ENCODE measurements at regions not wholly inside any gene's neighbourhood (a gene's known extent, or its start where the extent isn't known, plus 50 kb on each side); places are given as distances from the start of the nearest gene placed in this dataset.

DNA sequence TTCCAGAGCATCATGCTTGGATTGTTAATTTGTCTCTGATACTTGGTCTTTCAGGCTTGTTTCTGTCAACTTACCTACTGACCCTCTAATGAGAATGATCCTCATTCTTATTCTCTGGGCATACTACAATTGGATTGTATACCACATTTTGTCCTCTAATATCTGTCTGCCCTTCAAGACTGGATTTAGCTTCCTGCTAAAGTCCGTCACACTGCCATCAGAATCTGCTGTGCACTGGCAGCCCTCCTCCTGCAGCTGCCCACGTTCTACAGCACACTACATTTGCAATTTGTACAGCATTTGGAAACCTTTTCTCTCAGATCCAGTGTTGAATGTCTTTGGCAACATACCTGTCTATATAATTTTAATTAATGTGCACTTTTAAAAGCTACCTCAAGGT lies 183.1 kb downstream of the ZNF330 start:
- ATAC-seq: no peak
- Histone ChIP-seq H3K4me1 (no peaks in the 10 kb centered on the region), H3K27ac (no peak overlapping the region), H3K9me3 (no peaks in the 10 kb centered on the region), H3K4me3 (no peak overlapping the region), H3K4me2 (no peak overlapping the region)
- FAIRE-seq: no peak
- ChIA-PET CTCF (interaction anchor here (1.6 kb wide), 1 partner anchor 13 kb away, joined by 3 read pairs; no protein-coding TSS in a partner anchor), POLR2A (no interaction called here)
- no peak for TF ChIP-seq ESRRA (IDR thresholded peaks at IDR 0.05; ENCODE audit: borderline replicate concordance, low read length)
- no peak for TF ChIP-seq MYC (IDR thresholded peaks at IDR 0.05; ENCODE audit: borderline replicate concordance, low read length)
- no peak for TF ChIP-seq HDAC2 (IDR thresholded peaks at IDR 0.05)
- no peak for TF ChIP-seq CHD4 (IDR thresholded peaks at IDR 0.05; ENCODE audit: borderline replicate concordance)
- no peak for TF ChIP-seq GATA3 (IDR thresholded peaks at IDR 0.05; ENCODE audit: borderline replicate concordance)
- TF ChIP-seq, protein P1, sequence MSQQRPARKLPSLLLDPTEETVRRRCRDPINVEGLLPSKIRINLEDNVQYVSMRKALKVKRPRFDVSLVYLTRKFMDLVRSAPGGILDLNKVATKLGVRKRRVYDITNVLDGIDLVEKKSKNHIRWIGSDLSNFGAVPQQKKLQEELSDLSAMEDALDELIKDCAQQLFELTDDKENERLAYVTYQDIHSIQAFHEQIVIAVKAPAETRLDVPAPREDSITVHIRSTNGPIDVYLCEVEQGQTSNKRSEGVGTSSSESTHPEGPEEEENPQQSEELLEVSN (IDR thresholded peaks at IDR 0.05; ENCODE audit: borderline replicate concordance, low read depth): no peak
- no peak for TF ChIP-seq HOXB13 (CRISPR knock-in tag; IDR thresholded peaks at IDR 0.05; ENCODE audit: low read depth)
- no peak for TF ChIP-seq JUN (IDR thresholded peaks at IDR 0.05)
- TF ChIP-seq, protein P2, sequence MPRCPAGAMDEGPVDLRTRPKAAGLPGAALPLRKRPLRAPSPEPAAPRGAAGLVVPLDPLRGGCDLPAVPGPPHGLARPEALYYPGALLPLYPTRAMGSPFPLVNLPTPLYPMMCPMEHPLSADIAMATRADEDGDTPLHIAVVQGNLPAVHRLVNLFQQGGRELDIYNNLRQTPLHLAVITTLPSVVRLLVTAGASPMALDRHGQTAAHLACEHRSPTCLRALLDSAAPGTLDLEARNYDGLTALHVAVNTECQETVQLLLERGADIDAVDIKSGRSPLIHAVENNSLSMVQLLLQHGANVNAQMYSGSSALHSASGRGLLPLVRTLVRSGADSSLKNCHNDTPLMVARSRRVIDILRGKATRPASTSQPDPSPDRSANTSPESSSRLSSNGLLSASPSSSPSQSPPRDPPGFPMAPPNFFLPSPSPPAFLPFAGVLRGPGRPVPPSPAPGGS (IDR thresholded peaks at IDR 0.05): no peak
- no peak for TF ChIP-seq KDM1A (IDR thresholded peaks at IDR 0.05; ENCODE audit: low read depth)
- TF ChIP-seq FOSL2 (IDR thresholded peaks at IDR 0.05): no peak
- no peak for TF ChIP-seq FOSL2 (CRISPR knock-in tag; IDR thresholded peaks at IDR 0.05)
- WGBS (ENCODE audit: missing lambda C conversion rate): 69% methylated on average over 2 of the region's 2 CpGs
- DNase-seq (ENCODE audit: low read depth in 1 of 2, low spot score in 1 of 2): no peak

DNA sequence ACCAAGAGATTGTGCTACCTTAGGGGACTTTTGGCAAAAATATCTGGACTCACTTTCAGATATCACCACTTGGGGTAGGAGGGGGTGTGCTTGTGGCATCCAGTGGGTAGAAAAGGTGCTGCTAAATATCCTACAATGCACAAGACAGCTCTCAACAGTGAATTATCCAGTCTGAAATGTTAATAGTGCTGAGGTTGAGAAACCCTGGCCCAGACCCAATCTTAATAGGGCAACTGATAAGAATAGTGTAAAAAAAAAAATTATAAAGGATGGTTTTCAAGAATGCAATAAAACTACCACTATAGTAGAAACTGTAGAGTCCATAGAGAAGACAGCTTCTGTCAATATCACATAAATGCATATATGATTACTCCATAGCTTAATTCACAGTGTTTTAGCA lies 185.5 kb downstream of the ZNF330 start:
- H3K27ac ChIP-seq: no peak overlapping the region
- ATAC-seq (no peak), FAIRE-seq (no peak), DNase-seq (ENCODE audit: low read depth in 1 of 2, low spot score in 1 of 2) (no peak)
- TF ChIP-seq TP53 (CRISPR knock-in tag; IDR thresholded peaks at IDR 0.05): no peak
- no peak for TF ChIP-seq HOXB13 (CRISPR knock-in tag; IDR thresholded peaks at IDR 0.05; ENCODE audit: low read depth)
- ChIA-PET POLR2A (no interaction called here), CTCF (no interaction called here)
- H3K9me3 ChIP-seq: no peaks in the 10 kb centered on the region
- no peak overlapping the region for H3K4me2 ChIP-seq
- H3K4me3 ChIP-seq: no peak overlapping the region
- no peaks in the 10 kb centered on the region for H3K4me1 ChIP-seq

DNA sequence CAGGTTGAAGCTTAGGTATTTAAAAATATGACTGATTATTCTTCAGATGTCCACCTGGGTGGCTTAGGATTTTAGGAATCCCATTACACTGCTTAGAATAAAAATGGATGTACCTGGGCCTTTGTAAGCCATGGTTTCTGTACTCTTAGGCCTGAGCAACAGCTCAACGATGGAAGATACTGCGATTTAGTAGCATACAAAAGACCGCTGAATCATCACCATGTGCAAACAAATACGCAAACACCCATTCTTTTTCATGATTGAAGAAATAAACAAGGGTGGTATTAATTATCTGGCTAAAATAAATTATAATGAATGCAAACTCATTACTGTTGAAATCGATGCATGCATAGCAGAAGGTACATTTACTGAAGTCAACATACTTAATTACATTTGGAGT lies 188.9 kb downstream of the ZNF330 start:
- no peak for DNase-seq (ENCODE audit: low read depth in 1 of 2, low spot score in 1 of 2)
- no peak overlapping the region for H3K4me2 ChIP-seq
- ChIA-PET POLR2A (no interaction called here), CTCF (no interaction called here)
- 95% methylated on average over 5 of the region's 5 CpGs for WGBS (ENCODE audit: missing lambda C conversion rate)
- no peak for FAIRE-seq
- H3K9me3 ChIP-seq: no peaks in the 10 kb centered on the region
- no peak for ATAC-seq
- no peak overlapping the region for H3K4me3 ChIP-seq
- TF ChIP-seq HDAC2 (IDR thresholded peaks at IDR 0.05) (no peak), FOSB (CRISPR knock-in tag; IDR thresholded peaks at IDR 0.05) (no peak), MAZ (IDR thresholded peaks at IDR 0.05; ENCODE audit: borderline replicate concordance, low read depth, low read length) (no peak), KDM5A (IDR thresholded peaks at IDR 0.05) (no peak), RARB (CRISPR knock-in tag; IDR thresholded peaks at IDR 0.05) (no peak), HOXA7 (CRISPR knock-in tag; IDR thresholded peaks at IDR 0.05) (no peak), BHLHE40 (IDR thresholded peaks at IDR 0.05; ENCODE audit: low read depth, low read length) (no peak), SREBF2 (IDR thresholded peaks at IDR 0.05) (no peak), CHD4 (IDR thresholded peaks at IDR 0.05; ENCODE audit: borderline replicate concordance) (no peak), FOXS1 (CRISPR knock-in tag; IDR thresholded peaks at IDR 0.05) (no peak), CBX8 (IDR thresholded peaks at IDR 0.05) (no peak), JUN (IDR thresholded peaks at IDR 0.05) (no peak), HOXB13 (CRISPR knock-in tag; IDR thresholded peaks at IDR 0.05; ENCODE audit: low read depth) (no peak), NR3C1 (IDR thresholded peaks at IDR 0.05) (no peak), TFCP2L1 (CRISPR knock-in tag; IDR thresholded peaks at IDR 0.05) (no peak)
- TF ChIP-seq, protein P3, sequence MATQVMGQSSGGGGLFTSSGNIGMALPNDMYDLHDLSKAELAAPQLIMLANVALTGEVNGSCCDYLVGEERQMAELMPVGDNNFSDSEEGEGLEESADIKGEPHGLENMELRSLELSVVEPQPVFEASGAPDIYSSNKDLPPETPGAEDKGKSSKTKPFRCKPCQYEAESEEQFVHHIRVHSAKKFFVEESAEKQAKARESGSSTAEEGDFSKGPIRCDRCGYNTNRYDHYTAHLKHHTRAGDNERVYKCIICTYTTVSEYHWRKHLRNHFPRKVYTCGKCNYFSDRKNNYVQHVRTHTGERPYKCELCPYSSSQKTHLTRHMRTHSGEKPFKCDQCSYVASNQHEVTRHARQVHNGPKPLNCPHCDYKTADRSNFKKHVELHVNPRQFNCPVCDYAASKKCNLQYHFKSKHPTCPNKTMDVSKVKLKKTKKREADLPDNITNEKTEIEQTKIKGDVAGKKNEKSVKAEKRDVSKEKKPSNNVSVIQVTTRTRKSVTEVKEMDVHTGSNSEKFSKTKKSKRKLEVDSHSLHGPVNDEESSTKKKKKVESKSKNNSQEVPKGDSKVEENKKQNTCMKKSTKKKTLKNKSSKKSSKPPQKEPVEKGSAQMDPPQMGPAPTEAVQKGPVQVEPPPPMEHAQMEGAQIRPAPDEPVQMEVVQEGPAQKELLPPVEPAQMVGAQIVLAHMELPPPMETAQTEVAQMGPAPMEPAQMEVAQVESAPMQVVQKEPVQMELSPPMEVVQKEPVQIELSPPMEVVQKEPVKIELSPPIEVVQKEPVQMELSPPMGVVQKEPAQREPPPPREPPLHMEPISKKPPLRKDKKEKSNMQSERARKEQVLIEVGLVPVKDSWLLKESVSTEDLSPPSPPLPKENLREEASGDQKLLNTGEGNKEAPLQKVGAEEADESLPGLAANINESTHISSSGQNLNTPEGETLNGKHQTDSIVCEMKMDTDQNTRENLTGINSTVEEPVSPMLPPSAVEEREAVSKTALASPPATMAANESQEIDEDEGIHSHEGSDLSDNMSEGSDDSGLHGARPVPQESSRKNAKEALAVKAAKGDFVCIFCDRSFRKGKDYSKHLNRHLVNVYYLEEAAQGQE (IDR thresholded peaks at IDR 0.05): no peak
- no peaks in the 10 kb centered on the region for H3K4me1 ChIP-seq
- no peak overlapping the region for H3K27ac ChIP-seq
